Stimulated activated naive CD8-positive, alpha-beta T cell treated with anti-CD3 and anti-CD28 coated beads, Interleukin-15, Interleukin-2, amounts not matched to agents 100 U/mL and 50 U/mL, for 24 hours (primary cell): ENCODE measurements at regions not wholly inside any gene's neighbourhood (a gene's known extent, or its start where the extent isn't known, plus 50 kb on each side); places are given as distances from the start of the nearest gene placed in this dataset.
"Not testable (repeated sequence)": the region's sequence is repeated elsewhere in the genome, so short reads cannot be mapped to it uniquely, and the experiment has no call there.

Experiments
- ATAC-seq: fragments of 150-1000 bp; cut with Tn5 transposase; one replicate; pipeline ENCODE4 v1.10.0; 2021
- DNase-seq: peaks from one replicate; pipeline ENCODE4 v3.0.0; 2021

GRCh38 chr2:63696496-63696895 lies 107.7 kb downstream of the MDH1 start:
- no peak for ATAC-seq
- DNase-seq = no peak

GRCh38 chr2:63697160-63697559 lies 108.4 kb downstream of the MDH1 start:
- no peak for ATAC-seq

GRCh38 chr2:63698786-63699548 lies 110.2 kb downstream of the MDH1 start:
- no peak for DNase-seq
- ATAC-seq = peak; percentile 72

More at GRCh38 chr2:63697160-63697559, 108.4 kb downstream of the MDH1 start:
- no peak for DNase-seq

- ATAC-seq (no peak), DNase-seq (no peak)
Measured at GRCh38 chr2:63699549-63699839, 110.7 kb downstream of the MDH1 start.

- no peak for ATAC-seq
- no peak for DNase-seq
Measured at GRCh38 chr2:63700271-63700670, 111.5 kb downstream of the MDH1 start.

- ATAC-seq = no peak
Measured at GRCh38 chr2:63701406-63701805, 112.6 kb downstream of the MDH1 start.

GRCh38 chr2:63706084-63706483 lies 117.3 kb downstream of the MDH1 start:
- not testable (repeated sequence) for DNase-seq, ATAC-seq

More at GRCh38 chr2:63701406-63701805, 112.6 kb downstream of the MDH1 start:
- no peak for DNase-seq

- no peak for ATAC-seq
- no peak for DNase-seq
Measured at GRCh38 chr2:63710732-63711131, 122.0 kb downstream of the MDH1 start.

GRCh38 chr2:63712748-63713147 lies 124.0 kb downstream of the MDH1 start:
- no peak for ATAC-seq
- DNase-seq = no peak

GRCh38 chr2:63716146-63716545 lies 125.5 kb upstream of the UGP2 start:
- no peak for DNase-seq
- ATAC-seq = no peak

- DNase-seq = no peak
Measured at GRCh38 chr2:63719052-63719451, 122.6 kb upstream of the UGP2 start.

GRCh38 chr2:63721082-63721424 lies 120.6 kb upstream of the UGP2 start:
- DNase-seq (no peak), ATAC-seq (no peak)

More at GRCh38 chr2:63719052-63719451, 122.6 kb upstream of the UGP2 start:
- no peak for ATAC-seq

GRCh38 chr2:63722284-63722683 lies 119.4 kb upstream of the UGP2 start:
- ATAC-seq, DNase-seq: not testable (repeated sequence)

- ATAC-seq = no peak
- no peak for DNase-seq
Measured at GRCh38 chr2:63723709-63724108, 118.0 kb upstream of the UGP2 start.

GRCh38 chr2:63725212-63725611 lies 116.5 kb upstream of the UGP2 start:
- not testable (repeated sequence) for DNase-seq, ATAC-seq

- DNase-seq (no peak), ATAC-seq (no peak)
Measured at GRCh38 chr2:63729362-63729761, 112.3 kb upstream of the UGP2 start.

- ATAC-seq = no peak
Measured at GRCh38 chr2:63729831-63730230, 111.9 kb upstream of the UGP2 start.

GRCh38 chr2:63734510-63734909 lies 107.2 kb upstream of the UGP2 start:
- DNase-seq (no peak), ATAC-seq (no peak)

More at GRCh38 chr2:63729831-63730230, 111.9 kb upstream of the UGP2 start:
- DNase-seq = no peak

GRCh38 chr2:63735263-63735662 lies 106.4 kb upstream of the UGP2 start:
- DNase-seq (no peak), ATAC-seq (no peak)

GRCh38 chr2:63735931-63736330 lies 105.8 kb upstream of the UGP2 start:
- DNase-seq = no peak
- ATAC-seq = no peak

- ATAC-seq (no peak), DNase-seq (no peak)
Measured at GRCh38 chr2:63736354-63736753, 105.3 kb upstream of the UGP2 start.

GRCh38 chr2:63737081-63737751 lies 104.5 kb upstream of the UGP2 start:
- ATAC-seq = no peak
- no peak for DNase-seq

GRCh38 chr2:63738019-63738418 lies 103.7 kb upstream of the UGP2 start:
- ATAC-seq = peak; percentile 77
- DNase-seq = no peak

- not testable (repeated sequence) for DNase-seq, ATAC-seq
Measured at GRCh38 chr2:63739180-63739579, 102.5 kb upstream of the UGP2 start.
